ENCODE measurements at regions not wholly inside any gene's neighbourhood (a gene's known extent, or its start where the extent isn't known, plus 50 kb on each side); places are given as distances from the start of the nearest gene placed in this dataset.
"Not testable (repeated sequence)": the region's sequence is repeated elsewhere in the genome, so short reads cannot be mapped to it uniquely, and the experiment has no call there.

GRCh38 chr5:44958943-44959454, 150.3 kb downstream of the MRPS30 start:
- not testable (repeated sequence) for TF ChIP-seq POLR2A (IDR thresholded peaks at IDR 0.05); CTCF (IDR thresholded peaks at IDR 0.05 in 4 of 5, conservative IDR thresholded peaks at IDR 0.05 in 1 of 5)

Measured in gastrocnemius medialis (tissue), 4 donors.